HG03045 (cell line): ENCODE measurements at regions not wholly inside any gene's neighbourhood (a gene's known extent, or its start where the extent isn't known, plus 50 kb on each side); places are given as distances from the start of the nearest gene placed in this dataset.

Experiments used
- ATAC-seq: cut with Tn5 transposase; IDR thresholded peaks from one replicate; pipeline ENCODE4 v1.9.1; 2021; ENCODE audit warnings: mild to moderate bottlenecking, moderate library complexity; ENCODE audit not compliant: unreplicated experiment

- no peak for ATAC-seq
Measured at GRCh38 chr1:4397196-4397595, 257.2 kb upstream of the AJAP1 start.

DNA sequence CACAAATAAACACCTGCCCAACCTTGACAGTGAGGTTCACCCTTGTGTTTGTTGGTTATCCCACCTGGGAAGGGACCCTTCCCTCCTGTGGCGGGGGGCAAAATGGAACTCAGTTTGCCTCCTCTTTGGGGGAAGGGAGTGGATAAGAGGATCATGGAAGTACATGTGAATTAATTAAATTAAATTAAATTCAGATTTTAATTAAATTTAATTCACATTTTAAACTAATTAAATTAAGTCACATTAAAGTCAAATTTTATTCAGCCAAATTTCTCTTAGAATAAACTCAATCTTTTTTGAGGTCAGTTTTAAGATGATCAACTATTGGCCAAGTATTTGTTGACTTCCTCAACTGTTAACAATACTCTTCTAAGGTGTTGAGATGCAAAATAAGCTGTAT lies 252.4 kb upstream of the AJAP1 start:
- no peak for ATAC-seq

DNA sequence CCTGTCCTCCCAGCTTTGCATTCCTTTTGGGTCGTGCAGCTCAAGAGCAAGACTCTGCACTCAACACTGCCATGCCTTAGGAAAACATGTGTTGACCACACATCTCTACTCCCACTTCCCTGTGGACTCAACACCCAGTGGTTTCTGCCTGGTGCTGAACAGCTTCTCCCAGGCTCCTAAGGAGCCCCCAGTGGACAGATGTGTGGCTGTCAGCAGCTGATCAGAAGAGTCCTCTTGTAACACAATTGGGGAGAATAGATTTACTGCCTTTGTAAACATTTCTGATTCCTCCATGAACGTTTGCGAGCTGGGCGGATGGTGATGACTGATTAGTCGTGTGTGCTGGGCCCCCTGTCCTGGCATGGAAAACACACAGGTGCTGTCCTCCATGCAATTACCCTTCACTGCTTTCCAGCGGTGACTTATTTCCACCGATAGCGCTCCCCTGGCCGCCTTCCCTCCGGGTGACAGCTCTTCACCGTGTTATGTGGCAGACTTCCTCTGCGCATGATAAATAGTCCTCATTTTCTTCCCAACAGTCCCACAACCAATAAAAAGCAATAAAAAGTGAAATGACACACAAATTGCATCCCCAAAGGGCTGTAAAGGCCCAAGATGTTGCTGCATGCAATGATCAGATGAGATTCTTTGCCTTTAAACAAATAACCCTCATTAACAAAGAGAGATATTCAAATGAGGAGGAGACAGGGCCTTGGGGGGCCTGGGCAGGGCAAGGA lies 249.4 kb upstream of the AJAP1 start:
- no peak for ATAC-seq

DNA sequence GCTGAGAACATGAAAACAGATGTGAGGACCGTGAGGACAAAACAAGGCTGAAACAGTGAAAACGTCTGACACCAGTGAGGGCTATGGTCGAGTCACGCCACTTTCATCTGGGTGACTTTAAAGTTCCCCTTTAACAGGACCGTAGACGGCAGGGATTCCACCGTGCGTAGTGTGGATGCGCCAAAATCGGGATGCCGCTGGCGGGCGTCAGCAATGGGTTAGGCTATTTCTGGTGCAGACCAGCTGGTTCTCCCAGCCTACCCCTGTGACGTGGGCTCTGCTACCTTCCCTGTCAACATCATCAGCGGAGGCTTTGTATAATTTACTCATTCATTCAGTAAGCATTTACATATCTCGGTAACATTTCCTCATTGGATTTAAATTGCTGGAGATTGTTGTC lies 246.6 kb upstream of the AJAP1 start:
- no peak for ATAC-seq

DNA sequence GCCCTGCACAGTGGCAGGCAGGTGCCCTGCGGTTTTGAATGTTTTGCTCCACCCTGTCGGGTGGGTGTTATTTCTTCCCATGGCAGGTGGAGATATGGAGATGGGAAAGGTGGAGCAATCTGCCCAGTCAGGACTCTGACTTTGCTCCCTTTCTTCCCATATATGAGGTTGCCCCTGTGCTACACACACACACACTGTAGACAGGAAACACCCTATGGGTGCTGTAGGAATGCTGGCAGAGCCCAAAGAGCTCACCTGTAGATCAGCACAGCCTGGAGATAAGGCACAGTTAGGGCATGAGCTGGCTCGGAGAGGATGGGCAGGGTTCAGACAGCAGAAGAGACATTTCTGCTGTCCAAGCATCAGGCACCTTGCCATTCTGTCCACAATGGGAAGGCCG lies 246.0 kb upstream of the AJAP1 start:
- ATAC-seq, result no peak

DNA sequence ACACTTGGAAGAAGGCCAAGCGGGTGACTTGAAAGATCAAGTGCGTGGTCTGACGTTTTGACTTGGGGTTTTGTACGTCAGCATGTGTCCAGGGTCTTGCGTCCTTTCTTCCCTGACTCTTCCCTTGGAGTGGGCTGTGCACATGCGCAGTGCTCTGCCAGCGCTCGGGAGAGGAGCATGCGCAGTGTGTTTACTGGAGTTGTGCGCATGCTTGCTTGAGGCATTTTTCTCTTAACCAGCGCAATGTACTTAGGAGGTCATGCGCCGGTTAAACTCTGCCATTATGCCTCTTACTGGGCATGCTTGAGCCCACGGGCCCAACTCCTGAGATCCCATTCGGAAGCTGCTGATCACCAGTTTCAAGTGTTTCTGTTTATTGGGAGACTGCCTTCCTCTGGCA lies 242.5 kb upstream of the AJAP1 start:
- no peak for ATAC-seq

GRCh38 chr1:4415476-4415875 lies 238.9 kb upstream of the AJAP1 start:
- no peak for ATAC-seq

DNA sequence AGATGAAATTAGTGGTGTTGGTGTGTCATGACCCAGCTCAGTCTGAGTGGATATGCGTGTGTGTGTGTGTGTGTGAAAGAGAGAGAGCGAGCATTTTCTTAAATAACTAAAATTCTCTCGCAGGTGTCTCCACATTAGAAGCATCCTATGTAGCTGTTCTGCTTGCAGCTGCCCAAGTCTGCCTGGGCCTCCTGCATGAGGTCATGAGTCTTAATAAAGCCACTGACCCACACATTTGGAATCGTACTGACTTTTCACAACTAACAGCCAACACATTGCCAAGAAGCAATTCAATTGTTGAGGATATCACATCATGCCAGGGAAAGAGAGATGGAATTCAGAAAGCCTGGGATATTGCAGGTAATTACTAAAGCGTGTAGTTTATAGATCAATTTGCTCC lies 238.2 kb upstream of the AJAP1 start:
- ATAC-seq, result no peak

- no peak for ATAC-seq
Measured at GRCh38 chr1:4418021-4418420, 236.4 kb upstream of the AJAP1 start.

- no peak for ATAC-seq
Measured at GRCh38 chr1:4421986-4422385, 232.4 kb upstream of the AJAP1 start.

DNA sequence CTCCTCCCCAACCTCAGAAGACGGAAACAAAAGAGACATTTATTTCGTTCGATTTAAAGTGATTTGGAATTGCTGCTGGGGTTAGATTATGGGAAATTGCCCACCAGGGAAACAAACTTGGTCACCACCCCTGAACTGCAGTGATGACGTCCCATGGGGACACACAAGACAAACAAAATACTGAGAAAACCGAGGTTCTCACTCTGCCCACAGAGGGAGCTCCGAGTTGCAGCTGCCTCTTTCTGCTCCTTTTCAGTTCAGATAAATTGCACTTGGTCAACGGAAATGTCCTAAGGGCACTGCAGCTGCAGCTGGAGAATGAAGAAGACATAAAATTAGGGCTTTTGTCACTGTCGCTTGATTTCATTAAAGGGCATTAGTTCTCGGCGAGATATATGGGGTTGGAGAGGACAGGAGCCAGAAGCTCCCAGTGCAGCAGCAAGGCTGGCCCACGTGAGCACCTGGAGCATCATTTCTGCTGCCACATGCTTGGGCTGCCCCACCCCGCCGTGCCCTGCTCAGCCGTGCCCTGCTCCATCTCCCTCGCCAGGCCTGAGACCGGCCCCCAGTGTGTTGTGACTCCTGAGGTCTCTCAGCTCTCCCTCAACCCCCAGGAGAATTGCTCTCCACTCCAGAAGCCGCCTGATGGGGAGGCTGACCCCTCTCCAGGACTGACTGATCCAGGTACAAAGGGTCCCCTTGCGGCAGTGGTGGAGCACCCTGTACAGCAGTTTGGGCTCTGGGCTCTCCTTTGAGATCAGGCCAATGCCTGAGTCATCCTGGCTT lies 231.7 kb upstream of the AJAP1 start:
- ATAC-seq, result no peak

DNA sequence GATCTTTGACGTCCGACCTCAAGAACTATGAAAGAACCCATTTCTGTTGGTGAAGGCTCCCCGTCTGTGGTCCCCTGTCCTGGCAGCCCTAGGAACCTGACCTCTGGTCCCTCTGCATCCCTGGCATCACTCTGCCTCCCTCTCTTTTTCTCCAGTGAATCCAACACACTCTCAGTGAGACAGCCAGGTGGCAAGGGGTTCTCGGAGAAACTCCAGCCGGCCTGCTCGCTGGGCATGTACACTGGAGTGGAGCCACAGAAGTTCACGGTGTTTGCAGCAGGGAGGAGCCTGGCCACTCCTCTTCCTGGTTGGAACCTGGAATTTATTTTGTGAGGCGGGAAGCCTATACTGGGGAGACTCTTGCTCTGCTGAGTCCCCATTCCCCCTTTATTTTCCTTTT lies 230.2 kb upstream of the AJAP1 start:
- no peak for ATAC-seq

- no peak for ATAC-seq
Measured at GRCh38 chr1:4424766-4425165, 229.6 kb upstream of the AJAP1 start.

GRCh38 chr1:4425892-4426291 lies 228.5 kb upstream of the AJAP1 start:
- ATAC-seq, result no peak

DNA sequence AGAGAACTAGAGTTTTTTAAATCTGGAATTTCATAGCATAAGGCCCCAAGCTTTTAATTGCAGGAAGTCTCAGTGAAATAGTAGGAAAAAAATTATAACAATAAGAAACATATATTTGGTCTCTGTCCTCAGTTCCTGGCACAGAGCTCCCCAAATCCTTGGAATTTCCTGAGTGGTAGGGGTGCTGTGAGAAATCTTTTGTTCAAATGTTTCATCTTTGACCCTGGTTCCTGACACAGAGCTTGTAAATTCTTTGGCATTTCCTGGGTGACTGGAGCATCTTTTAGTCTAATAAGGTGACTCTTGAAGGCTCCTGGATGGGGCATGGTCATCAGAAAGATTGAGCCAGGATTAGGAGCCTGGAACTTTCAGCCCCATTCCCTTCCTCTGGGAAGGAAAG lies 225.7 kb upstream of the AJAP1 start:
- ATAC-seq, result no peak

- ATAC-seq, result no peak
Measured at GRCh38 chr1:4430406-4431365, 223.7 kb upstream of the AJAP1 start.

DNA sequence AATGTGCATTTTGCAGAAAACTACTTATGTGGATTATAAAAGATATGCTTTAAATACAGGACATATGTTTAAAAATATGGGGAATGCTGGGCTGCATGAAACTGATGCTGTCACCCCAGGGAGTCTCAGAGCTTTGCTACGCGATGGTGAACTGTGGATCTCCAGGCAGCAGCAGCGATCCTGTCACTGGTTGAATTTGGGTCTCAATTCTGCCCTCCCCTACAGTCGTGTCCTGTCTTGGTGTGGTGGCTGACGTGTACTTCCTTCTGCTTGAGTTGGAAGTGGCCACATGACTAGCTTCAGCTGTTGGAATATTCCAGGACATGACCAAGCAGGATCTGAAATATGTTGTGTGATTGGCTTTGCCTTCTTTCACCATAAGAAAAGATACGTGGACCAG lies 222.9 kb upstream of the AJAP1 start:
- ATAC-seq, result no peak

GRCh38 chr1:4433075-4433474 lies 221.3 kb upstream of the AJAP1 start:
- ATAC-seq, result no peak

DNA sequence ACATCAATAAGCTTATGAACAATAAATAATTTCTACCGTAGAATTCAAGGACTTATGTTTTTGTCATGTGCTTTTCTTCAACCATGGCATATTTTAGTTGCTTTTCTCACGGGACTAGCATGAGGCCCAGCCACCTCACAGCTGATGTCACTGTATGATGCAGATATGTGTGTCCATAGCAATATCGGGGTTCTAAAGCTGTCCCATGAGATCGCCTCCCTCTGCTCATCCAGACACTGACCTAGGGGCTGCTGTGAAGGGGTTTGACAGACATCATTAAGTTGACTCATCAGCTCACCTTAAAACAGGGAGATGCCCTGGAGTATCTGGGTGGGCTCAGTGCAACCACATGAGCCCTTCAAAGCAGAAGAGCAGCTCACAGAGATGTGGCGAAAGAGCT lies 210.3 kb upstream of the AJAP1 start:
- ATAC-seq, result no peak

DNA sequence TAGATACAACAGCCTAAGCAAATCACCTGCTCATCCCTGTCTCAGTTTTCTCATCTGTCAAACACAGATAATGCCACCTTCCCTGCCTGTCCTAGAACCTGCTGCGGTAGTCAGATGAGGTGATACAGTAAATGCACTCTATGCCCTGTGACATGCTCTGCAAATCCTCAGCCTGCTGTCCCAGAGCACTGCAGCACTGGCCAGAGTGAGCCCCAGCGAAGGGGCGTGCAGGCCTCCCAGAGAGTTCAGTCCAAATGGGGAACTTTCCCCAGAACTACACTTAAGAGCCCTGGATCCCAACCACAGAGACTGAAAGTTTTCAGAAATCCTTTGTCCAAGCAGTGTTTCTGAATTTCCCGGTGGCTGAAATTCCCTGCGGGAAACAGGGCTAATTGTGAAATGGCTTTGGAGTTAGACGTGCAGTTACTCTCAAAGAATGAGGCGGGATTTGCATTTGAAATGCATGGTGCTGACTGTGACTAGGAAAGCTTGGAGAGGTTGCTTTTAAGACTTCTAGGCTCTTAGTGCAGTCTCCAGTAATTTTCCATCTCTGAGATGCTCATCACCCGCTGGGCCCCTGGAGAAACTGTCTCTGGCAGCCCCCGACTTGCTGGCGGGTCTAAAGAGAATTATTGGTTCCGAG lies 206.5 kb upstream of the AJAP1 start:
- ATAC-seq, result no peak

GRCh38 chr1:4449972-4450371 lies 204.4 kb upstream of the AJAP1 start:
- ATAC-seq, result no peak
